HG03097 (cell line): ENCODE measurements at regions not wholly inside any gene's neighbourhood (a gene's known extent, or its start where the extent isn't known, plus 50 kb on each side); places are given as distances from the start of the nearest gene placed in this dataset.

Experiments
- ATAC-seq: cut with Tn5 transposase; IDR thresholded peaks from one replicate; pipeline ENCODE4 v1.9.1; 2021; ENCODE audit not compliant: unreplicated experiment, low FRiP score

GRCh38 chr9:86836266-86836665, 111.0 kb downstream of the GAS1 start:
- ATAC-seq, result no peak

- no peak for ATAC-seq
Observed at GRCh38 chr9:86830356-86830755, 117.0 kb downstream of the GAS1 start.

- no peak for ATAC-seq
Observed at GRCh38 chr9:86829496-86830046, 117.7 kb downstream of the GAS1 start.

- no peak for ATAC-seq
Observed at GRCh38 chr9:86828631-86829030, 118.7 kb downstream of the GAS1 start.

GRCh38 chr9:86827893-86828292, 119.4 kb downstream of the GAS1 start:
- ATAC-seq, result no peak

GRCh38 chr9:86825299-86825698, 122.0 kb downstream of the GAS1 start:
- ATAC-seq, result no peak

GRCh38 chr9:86822006-86822801, 125.1 kb downstream of the GAS1 start:
- no peak for ATAC-seq

- ATAC-seq, result no peak
Observed at GRCh38 chr9:86821006-86821845, 126.1 kb downstream of the GAS1 start.

- ATAC-seq, result no peak
Observed at GRCh38 chr9:86819552-86819951, 127.8 kb downstream of the GAS1 start.

GRCh38 chr9:86818636-86819035, 128.7 kb downstream of the GAS1 start:
- no peak for ATAC-seq

GRCh38 chr9:86816868-86817267, 130.4 kb downstream of the GAS1 start:
- ATAC-seq, result no peak

GRCh38 chr9:86816366-86816765, 130.9 kb downstream of the GAS1 start:
- ATAC-seq, result no peak

- no peak for ATAC-seq
Observed at GRCh38 chr9:86812616-86813015, 134.7 kb downstream of the GAS1 start.

- no peak for ATAC-seq
Observed at GRCh38 chr9:86809759-86810367, 137.4 kb downstream of the GAS1 start.

GRCh38 chr9:86809151-86809550, 138.2 kb downstream of the GAS1 start:
- ATAC-seq, result no peak

GRCh38 chr9:86807367-86807976, 139.8 kb downstream of the GAS1 start:
- ATAC-seq, result no peak

- ATAC-seq, result no peak
Observed at GRCh38 chr9:86804011-86804410, 143.3 kb downstream of the GAS1 start.

- ATAC-seq, result no peak
Observed at GRCh38 chr9:86802900-86803673, 144.2 kb downstream of the GAS1 start.

GRCh38 chr9:86801246-86801645, 146.1 kb downstream of the GAS1 start:
- ATAC-seq, result no peak

- no peak for ATAC-seq
Observed at GRCh38 chr9:86800681-86801080, 146.6 kb downstream of the GAS1 start.
